BLaER1 treated with 17β-estradiol and CSF1 and Interleukin-3, amounts not matched to agents 10 nM and 100 nM (cell line): ENCODE measurements at regions not wholly inside any gene's neighbourhood (a gene's known extent, or its start where the extent isn't known, plus 50 kb on each side); places are given as distances from the start of the nearest gene placed in this dataset.

Source experiments
- H3K27ac ChIP-seq, 11 experiments: shearing (Covaris generic); formaldehyde crosslinking; 2 replicates each; pipeline ENCODE4 v1.8.1; 2022
- H3K27me3 ChIP-seq, 11 experiments: shearing (Covaris generic); formaldehyde crosslinking; 2 replicates each; pipeline ENCODE4 v1.8.1; 2022
- H3K36me3 ChIP-seq, 11 experiments: shearing (Covaris generic); formaldehyde crosslinking; 2 replicates each; pipeline ENCODE4 v1.8.1; 2022
- H3K4me1 ChIP-seq, 10 experiments: shearing (Covaris generic); formaldehyde crosslinking; 2 replicates each; pipeline ENCODE4 v1.8.1; 2022
- H3K4me2 ChIP-seq, 11 experiments: shearing (Covaris generic); formaldehyde crosslinking; 2 replicates each; pipeline ENCODE4 v1.8.1; 2022
- H3K4me3 ChIP-seq, 10 experiments: shearing (Covaris generic); formaldehyde crosslinking; 2 replicates each; pipeline ENCODE4 v1.8.1; 2022
- H3K9ac ChIP-seq, 11 experiments: shearing (Covaris generic); formaldehyde crosslinking; 2 replicates each; pipeline ENCODE4 v1.8.1; 2022
- H3K9me3 ChIP-seq, 11 experiments: shearing (Covaris generic); formaldehyde crosslinking; replicated peaks in 1 of 11; 2 replicates each; pipeline ENCODE4 v1.8.1; 2022
- H4K20me1 ChIP-seq, 11 experiments: shearing (Covaris generic); formaldehyde crosslinking; 2 replicates each; pipeline ENCODE4 v1.8.1; 2022
- Cebpa-rat ChIP-seq, 11 experiments: shearing (Covaris generic); IDR thresholded peaks; 2 replicates each; pipeline ENCODE4 v1.8.1; 2022

DNA sequence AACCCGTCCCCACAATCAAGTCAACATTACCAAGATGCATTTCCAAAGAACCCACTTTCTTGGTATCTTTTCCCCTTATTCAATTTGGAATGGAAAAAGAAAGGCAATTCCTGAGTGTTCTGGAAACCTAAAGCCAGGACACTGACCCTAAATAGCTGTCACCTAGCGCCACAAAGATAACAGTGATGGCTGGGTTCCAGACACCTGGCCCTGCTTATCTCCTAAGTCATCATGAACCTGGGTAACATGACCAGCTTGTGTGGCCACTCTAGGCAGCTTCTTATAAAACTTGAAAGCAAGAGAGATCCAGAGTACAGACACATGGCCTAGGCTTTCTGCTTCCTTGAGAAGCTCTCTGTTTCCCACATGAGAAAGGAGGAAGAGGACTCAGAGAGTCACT, 95.4 kb downstream of the BOD1L2 start:
- no peaks in the 10 kb centered on the region for H3K36me3 ChIP-seq

GRCh38 chr18:57243624-57244179, 96.8 kb downstream of the BOD1L2 start:
- Histone ChIP-seq H3K4me1 (no peaks in the 10 kb centered on the region; a peak in 1 of 20 replicates), H3K9ac (no peak overlapping the region), H3K36me3 (no peaks in the 10 kb centered on the region), H3K4me2 (0 out of 22 replicates have a peak overlapping the region, but pooled peaks of 1 of the 11 experiments have one; percentile 7), H3K4me3 (no peak overlapping the region), H4K20me1 (no peaks in the 10 kb centered on the region), H3K9me3 (no peaks in the 10 kb centered on the region), H3K27ac (no peak overlapping the region), H3K27me3 (no peaks in the 10 kb centered on the region)
- TF ChIP-seq Cebpa-rat (IDR thresholded peaks at IDR 0.05), result no peak

More for the DNA sequence above, 95.4 kb downstream of the BOD1L2 start:
- H3K27ac ChIP-seq, result no peak overlapping the region
- TF ChIP-seq Cebpa-rat (IDR thresholded peaks at IDR 0.05), result no peak
- H4K20me1 ChIP-seq, result no peaks in the 10 kb centered on the region
- no peaks in the 10 kb centered on the region for H3K9me3 ChIP-seq
- H3K9ac ChIP-seq, result no peak overlapping the region
- no peaks in the 10 kb centered on the region for H3K27me3 ChIP-seq
- no peak overlapping the region for H3K4me2 ChIP-seq
- no peaks in the 10 kb centered on the region for H3K4me1 ChIP-seq
- H3K4me3 ChIP-seq, result no peak overlapping the region

GRCh38 chr18:57249179-57249578, 102.3 kb downstream of the BOD1L2 start:
- Histone ChIP-seq H3K36me3 (no peaks in the 10 kb centered on the region), H3K27ac (no peak overlapping the region), H3K27me3 (no peaks in the 10 kb centered on the region), H3K9me3 (no peaks in the 10 kb centered on the region), H3K9ac (no peak overlapping the region), H4K20me1 (no peaks in the 10 kb centered on the region), H3K4me1 (no peaks in the 10 kb centered on the region; a peak in 1 of 20 replicates), H3K4me3 (no peak overlapping the region), H3K4me2 (no peak overlapping the region)
- no peak for TF ChIP-seq Cebpa-rat (IDR thresholded peaks at IDR 0.05)

- no peaks in the 10 kb centered on the region for H3K27me3 ChIP-seq
- H3K4me2 ChIP-seq, result no peak overlapping the region
- no peaks in the 10 kb centered on the region; a peak in 1 of 20 replicates for H3K4me1 ChIP-seq
- H3K4me3 ChIP-seq, result no peak overlapping the region
- no peaks in the 10 kb centered on the region for H3K36me3 ChIP-seq
- no peak overlapping the region for H3K9ac ChIP-seq
- no peaks in the 10 kb centered on the region for H4K20me1 ChIP-seq
- no peak for TF ChIP-seq Cebpa-rat (IDR thresholded peaks at IDR 0.05)
- H3K9me3 ChIP-seq, result no peaks in the 10 kb centered on the region
- H3K27ac ChIP-seq, result no peak overlapping the region
Observed at GRCh38 chr18:57249883-57250282, 102.5 kb upstream of the ST8SIA3 start.

- no peaks in the 10 kb centered on the region; a peak in 1 of 20 replicates for H3K4me1 ChIP-seq
- H3K36me3 ChIP-seq, result no peaks in the 10 kb centered on the region
- no peak overlapping the region for H3K4me2 ChIP-seq
- no peak overlapping the region for H3K27ac ChIP-seq
- no peaks in the 10 kb centered on the region for H3K27me3 ChIP-seq
- no peaks in the 10 kb centered on the region for H3K9me3 ChIP-seq
- H4K20me1 ChIP-seq, result no peaks in the 10 kb centered on the region
- H3K9ac ChIP-seq, result no peak overlapping the region
- no peak for TF ChIP-seq Cebpa-rat (IDR thresholded peaks at IDR 0.05)
- H3K4me3 ChIP-seq, result no peak overlapping the region
Observed at GRCh38 chr18:57251747-57252146, 100.6 kb upstream of the ST8SIA3 start.

DNA sequence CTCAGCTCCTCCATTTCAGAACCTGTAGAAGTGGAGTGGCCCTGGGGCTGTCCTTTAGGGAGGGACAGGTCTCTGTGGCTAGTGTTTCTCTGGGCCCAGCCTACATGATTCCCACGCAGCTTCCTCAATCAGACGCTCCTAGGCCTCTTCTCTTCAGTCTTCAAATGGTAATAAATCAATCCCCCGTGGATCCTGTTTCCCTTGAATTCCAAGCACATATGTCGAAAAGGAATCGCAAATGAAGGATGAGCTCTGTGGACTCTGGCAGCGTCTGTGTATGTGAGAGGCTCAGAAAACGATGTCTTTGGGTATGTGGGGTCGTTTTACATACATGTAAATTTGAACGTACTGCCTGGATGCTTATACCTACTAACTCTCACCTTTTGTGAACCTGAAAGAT, 98.5 kb upstream of the ST8SIA3 start:
- Histone ChIP-seq H3K4me1 (no peaks in the 10 kb centered on the region), H3K27me3 (no peaks in the 10 kb centered on the region)
- no peak for TF ChIP-seq Cebpa-rat (IDR thresholded peaks at IDR 0.05)

DNA sequence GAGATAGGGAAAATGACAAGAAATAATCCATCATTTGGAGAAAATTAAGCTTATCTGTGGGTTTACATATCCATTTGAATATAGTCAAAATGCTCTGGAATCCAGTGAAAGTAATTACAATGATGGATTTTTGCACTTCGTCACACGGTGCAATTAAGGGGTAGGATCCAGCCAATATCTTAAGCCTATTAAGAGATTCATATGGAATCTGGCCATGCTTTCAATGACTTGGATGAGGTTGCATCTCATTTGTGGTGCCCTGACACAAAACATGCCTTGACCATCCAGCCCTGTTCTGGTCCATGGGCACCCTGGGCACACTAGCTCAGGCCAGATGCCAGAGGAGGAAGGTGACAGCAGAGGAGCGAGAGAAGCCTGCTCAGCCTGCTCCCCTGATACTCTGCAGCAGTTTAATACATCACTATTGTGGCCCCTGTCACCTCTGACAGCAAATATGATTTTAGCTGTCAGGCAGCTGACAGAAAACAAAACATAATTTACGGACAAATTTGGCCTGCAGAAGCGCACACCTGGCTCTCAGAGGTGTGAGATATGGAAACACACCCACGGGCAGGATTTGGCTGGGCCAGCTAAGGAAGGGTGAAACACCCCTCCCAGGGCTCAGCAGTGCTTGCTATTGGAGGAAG, 94.1 kb upstream of the ST8SIA3 start:
- Histone ChIP-seq H3K27me3 (no peaks in the 10 kb centered on the region), H3K9me3 (no peaks in the 10 kb centered on the region), H3K9ac (no peak overlapping the region), H3K36me3 (no peaks in the 10 kb centered on the region), H3K4me3 (no peak overlapping the region), H3K4me1 (no peaks in the 10 kb centered on the region), H3K27ac (no peak overlapping the region), H3K4me2 (no peak overlapping the region), H4K20me1 (no peaks in the 10 kb centered on the region)
- TF ChIP-seq Cebpa-rat (IDR thresholded peaks at IDR 0.05), result no peak

More for the DNA sequence above, 98.5 kb upstream of the ST8SIA3 start:
- Histone ChIP-seq H3K36me3 (no peaks in the 10 kb centered on the region), H3K4me3 (no peak overlapping the region), H3K27ac (no peak overlapping the region), H4K20me1 (no peaks in the 10 kb centered on the region), H3K9me3 (no peaks in the 10 kb centered on the region), H3K9ac (no peak overlapping the region), H3K4me2 (no peak overlapping the region)

GRCh38 chr18:57267368-57267925, 84.9 kb upstream of the ST8SIA3 start:
- no peak overlapping the region for H3K4me3 ChIP-seq
- H3K9ac ChIP-seq, result no peak overlapping the region
- H3K27me3 ChIP-seq, result no peaks in the 10 kb centered on the region
- H3K9me3 ChIP-seq, result no peaks in the 10 kb centered on the region
- H3K4me2 ChIP-seq, result no peak overlapping the region
- H3K36me3 ChIP-seq, result no peaks in the 10 kb centered on the region
- peaks cover 0 to 5% (median 0%) of the 10 kb centered on the region in 10 experiments; a peak in 2 of 20 replicates for H3K4me1 ChIP-seq
- no peak overlapping the region for H3K27ac ChIP-seq
- TF ChIP-seq Cebpa-rat (IDR thresholded peaks at IDR 0.05), result no peak
- H4K20me1 ChIP-seq, result no peaks in the 10 kb centered on the region

GRCh38 chr18:57269756-57270155, 82.6 kb upstream of the ST8SIA3 start:
- Histone ChIP-seq H3K36me3 (no peaks in the 10 kb centered on the region), H3K4me3 (no peak overlapping the region), H3K9me3 (no peaks in the 10 kb centered on the region), H3K27ac (no peak overlapping the region), H3K4me1 (peaks cover 0 to 5% (median 0%) of the 10 kb centered on the region in 10 experiments; a peak in 2 of 20 replicates), H3K4me2 (no peak overlapping the region; a peak in 1 of 22 replicates), H3K27me3 (no peaks in the 10 kb centered on the region), H4K20me1 (no peaks in the 10 kb centered on the region), H3K9ac (no peak overlapping the region)
- no peak for TF ChIP-seq Cebpa-rat (IDR thresholded peaks at IDR 0.05)

- no peak overlapping the region for H3K4me3 ChIP-seq
- no peaks in the 10 kb centered on the region for H3K36me3 ChIP-seq
- H3K27me3 ChIP-seq, result no peaks in the 10 kb centered on the region
- TF ChIP-seq Cebpa-rat (IDR thresholded peaks at IDR 0.05), result no peak
- no peak overlapping the region for H3K4me2 ChIP-seq
- no peaks in the 10 kb centered on the region for H4K20me1 ChIP-seq
- H3K27ac ChIP-seq, result no peak overlapping the region
- H3K9ac ChIP-seq, result no peak overlapping the region
- H3K9me3 ChIP-seq, result no peaks in the 10 kb centered on the region
- peaks cover 0 to 5% (median 0%) of the 10 kb centered on the region in 10 experiments; a peak in 2 of 20 replicates for H3K4me1 ChIP-seq
Observed at GRCh38 chr18:57270156-57270555, 82.2 kb upstream of the ST8SIA3 start.
